ENCODE measurements at regions not wholly inside any gene's neighbourhood (a gene's known extent, or its start where the extent isn't known, plus 50 kb on each side); places are given as distances from the start of the nearest gene placed in this dataset.

GRCh38 chr1:91152331-91152730, 130.5 kb upstream of the ZNF644 start:
- no peak for TF ChIP-seq CTCF (IDR thresholded peaks at IDR 0.05; ENCODE audit: low read depth, low read length, missing control alignments)

GRCh38 chr1:91151702-91152101, 129.9 kb upstream of the ZNF644 start:
- no peak for DNase-seq (ENCODE audit: extremely low read depth, low read depth)
- no peak for TF ChIP-seq CTCF (IDR thresholded peaks at IDR 0.05; ENCODE audit: low read depth, low read length, missing control alignments)
- H3K4me3 ChIP-seq (replicated peaks; ENCODE audit: low read depth, low read length), result no peak overlapping the region

More at GRCh38 chr1:91152331-91152730, 130.5 kb upstream of the ZNF644 start:
- H3K4me3 ChIP-seq (replicated peaks; ENCODE audit: low read depth, low read length), result no peak overlapping the region
- no peak for DNase-seq (ENCODE audit: extremely low read depth, low read depth)

GRCh38 chr1:91148641-91149069, 126.8 kb upstream of the ZNF644 start:
- no peak for DNase-seq (ENCODE audit: extremely low read depth, low read depth)
- no peak for TF ChIP-seq CTCF (IDR thresholded peaks at IDR 0.05; ENCODE audit: low read depth, low read length, missing control alignments)
- H3K4me3 ChIP-seq (replicated peaks; ENCODE audit: low read depth, low read length), result no peak overlapping the region

GRCh38 chr1:91141858-91142257, 120.0 kb upstream of the ZNF644 start:
- no peak overlapping the region for H3K4me3 ChIP-seq (replicated peaks; ENCODE audit: low read depth, low read length)
- no peak for TF ChIP-seq CTCF (IDR thresholded peaks at IDR 0.05; ENCODE audit: low read depth, low read length, missing control alignments)
- DNase-seq (ENCODE audit: extremely low read depth, low read depth), result no peak

- DNase-seq (ENCODE audit: extremely low read depth, low read depth), result no peak
- H3K4me3 ChIP-seq (replicated peaks; ENCODE audit: low read depth, low read length), result no peak overlapping the region
- no peak for TF ChIP-seq CTCF (IDR thresholded peaks at IDR 0.05; ENCODE audit: low read depth, low read length, missing control alignments)
Observed at GRCh38 chr1:91138959-91139358, 117.1 kb upstream of the ZNF644 start.

- H3K4me3 ChIP-seq (replicated peaks; ENCODE audit: low read depth, low read length), result no peak overlapping the region
- no peak for TF ChIP-seq CTCF (IDR thresholded peaks at IDR 0.05; ENCODE audit: low read depth, low read length, missing control alignments)
- DNase-seq (ENCODE audit: extremely low read depth, low read depth), result no peak
Observed at GRCh38 chr1:91137173-91137852, 115.5 kb upstream of the ZNF644 start.

- DNase-seq (ENCODE audit: extremely low read depth, low read depth), result no peak
- TF ChIP-seq CTCF (IDR thresholded peaks at IDR 0.05; ENCODE audit: low read depth, low read length, missing control alignments), result no peak
- H3K4me3 ChIP-seq (replicated peaks; ENCODE audit: low read depth, low read length), result no peak overlapping the region
Observed at GRCh38 chr1:91135799-91136198, 114.0 kb upstream of the ZNF644 start.

All from HFF-Myc (cell line).